ENCODE measurements at regions not wholly inside any gene's neighbourhood (a gene's known extent, or its start where the extent isn't known, plus 50 kb on each side); places are given as distances from the start of the nearest gene placed in this dataset.
"Not testable (repeated sequence)": the region's sequence is repeated elsewhere in the genome, so short reads cannot be mapped to it uniquely, and the experiment has no call there.

- DNase-seq: no peak
Observed at GRCh38 chr2:188000189-188000588, 291.5 kb upstream of the GULP1 start.

- no peak for DNase-seq
Observed at GRCh38 chr2:188003800-188004199, 287.9 kb upstream of the GULP1 start.

GRCh38 chr2:188013767-188014166 is 277.9 kb upstream of the GULP1 start:
- DNase-seq: no peak

DNA sequence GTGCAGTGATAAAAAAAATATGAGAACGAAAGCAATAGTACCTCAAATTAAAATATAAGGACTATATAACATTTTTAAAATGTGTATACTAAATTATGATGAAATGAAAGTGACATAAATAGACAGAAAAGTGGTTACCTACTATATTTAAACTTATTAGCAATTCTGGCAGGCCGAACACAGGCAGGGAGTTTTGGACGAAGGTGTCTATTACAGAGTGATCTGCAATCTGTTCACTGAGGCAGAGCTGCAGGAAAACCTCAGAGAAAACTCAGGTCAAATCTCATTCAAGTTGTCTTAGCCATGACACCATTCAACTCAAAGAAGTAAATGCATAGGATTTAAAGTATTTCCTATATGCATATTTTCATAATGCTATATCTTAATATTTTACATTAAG is 274.8 kb upstream of the GULP1 start:
- DNase-seq: no peak

GRCh38 chr2:188022389-188022788 is 269.3 kb upstream of the GULP1 start:
- no peak for DNase-seq

- DNase-seq: no peak
Observed at GRCh38 chr2:188023035-188023434, 268.6 kb upstream of the GULP1 start.

DNA sequence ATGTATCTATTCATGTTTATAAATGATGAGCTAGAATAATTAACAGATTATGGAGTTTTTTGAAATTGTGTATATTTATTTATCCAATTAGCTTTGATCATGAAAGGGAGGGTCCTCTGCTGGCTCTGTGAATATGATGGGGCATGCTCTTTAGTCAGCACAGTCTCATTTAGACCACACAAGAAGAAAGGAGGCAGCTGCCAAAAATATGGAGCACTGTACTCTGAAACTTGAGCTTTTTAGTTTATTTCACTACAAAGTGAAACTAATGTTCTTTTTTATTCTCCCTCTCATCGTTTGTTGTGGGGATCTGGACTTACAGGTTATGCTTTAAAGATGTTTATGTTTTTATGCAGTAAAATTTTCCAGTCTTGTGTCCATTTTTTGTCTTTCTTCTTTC is 266.9 kb upstream of the GULP1 start:
- DNase-seq: no peak

DNA sequence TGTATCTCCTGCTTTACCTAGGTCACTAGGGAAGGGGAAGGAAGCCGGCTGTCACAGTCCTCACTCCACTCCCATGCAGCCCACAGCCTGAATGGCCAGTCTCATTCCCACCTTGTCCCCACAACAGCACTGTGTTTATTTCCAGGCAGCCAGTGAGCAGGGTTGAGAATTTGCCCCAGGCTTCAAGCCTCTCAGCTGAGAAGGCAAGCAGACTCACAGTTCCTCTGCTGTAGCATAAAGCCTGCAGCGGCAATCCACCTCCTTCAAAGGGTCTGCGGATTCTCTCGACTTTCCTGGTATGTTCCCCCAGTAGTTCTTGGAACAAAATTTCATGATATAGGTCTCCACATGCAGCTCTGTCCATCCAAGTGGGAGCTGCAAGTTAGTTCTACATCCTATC is 262.9 kb upstream of the GULP1 start:
- no peak for DNase-seq

DNA sequence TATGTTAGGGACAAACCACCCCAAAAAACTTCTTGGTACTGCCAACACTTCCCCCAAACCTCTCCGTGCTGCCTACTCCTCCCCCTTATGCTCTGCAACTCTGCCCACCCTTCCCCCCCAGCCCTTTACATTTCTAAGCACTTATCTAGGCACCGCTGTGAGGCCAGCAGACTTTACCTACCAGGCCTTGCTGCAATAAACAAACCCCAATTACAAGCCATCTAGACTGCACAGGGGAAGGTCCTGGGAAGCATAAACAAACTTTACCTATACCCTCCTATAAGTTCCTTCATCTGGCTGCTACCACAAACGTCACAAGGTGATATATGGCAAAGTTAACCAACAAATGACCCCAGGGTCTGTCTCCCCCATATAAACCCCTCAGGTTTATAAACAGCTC is 259.4 kb upstream of the GULP1 start:
- DNase-seq: no peak

GRCh38 chr2:188032786-188033185 is 258.9 kb upstream of the GULP1 start:
- no peak for DNase-seq

GRCh38 chr2:188033240-188033639 is 258.4 kb upstream of the GULP1 start:
- DNase-seq: not testable (repeated sequence)

- DNase-seq: not testable (repeated sequence)
Observed at GRCh38 chr2:188034102-188034501, 257.6 kb upstream of the GULP1 start.

- DNase-seq: not testable (repeated sequence)
Observed at GRCh38 chr2:188035377-188035776, 256.3 kb upstream of the GULP1 start.

- not testable (repeated sequence) for DNase-seq
Observed at GRCh38 chr2:188036786-188037185, 254.9 kb upstream of the GULP1 start.

DNA sequence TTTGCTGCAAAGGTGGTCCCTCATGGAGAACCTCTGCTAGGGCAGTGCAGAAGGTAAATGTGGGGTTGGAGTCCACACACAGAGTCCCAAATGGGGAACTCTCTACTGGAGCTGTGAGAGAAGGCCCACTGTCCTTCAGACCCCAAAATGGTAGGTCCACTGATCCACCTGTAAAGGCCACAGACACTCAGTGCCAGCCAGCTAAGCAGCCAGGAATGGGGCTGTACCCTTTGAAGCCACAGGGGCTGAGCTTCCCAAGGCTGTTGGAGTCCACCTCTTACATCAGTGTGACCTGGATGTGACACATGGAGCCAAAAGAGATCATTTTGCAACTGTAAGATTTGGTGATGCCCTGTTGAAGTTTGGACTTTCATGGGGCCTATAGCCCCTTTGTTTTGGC is 252.4 kb upstream of the GULP1 start:
- DNase-seq: no peak

DNA sequence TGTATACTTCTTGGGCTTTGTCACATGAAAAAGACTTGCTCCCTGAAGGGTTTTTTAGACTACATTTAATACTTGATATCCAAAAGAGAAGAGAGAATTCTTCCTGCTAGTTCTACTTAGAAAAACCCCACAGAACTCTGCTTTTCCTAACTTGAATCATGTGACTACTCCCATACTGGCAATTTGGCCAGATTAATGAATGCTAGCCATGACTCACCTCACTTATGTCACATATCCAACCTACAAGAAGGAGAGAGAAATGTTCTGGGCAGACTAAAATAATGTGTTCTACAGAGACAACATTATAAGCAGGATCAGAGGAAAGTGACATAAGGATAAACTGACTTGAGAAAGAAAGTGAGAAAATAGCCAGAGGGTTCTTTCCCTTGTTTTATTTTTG is 249.3 kb upstream of the GULP1 start:
- DNase-seq: no peak

GRCh38 chr2:188045016-188045415 is 246.7 kb upstream of the GULP1 start:
- DNase-seq: no peak

GRCh38 chr2:188046437-188046836 is 245.2 kb upstream of the GULP1 start:
- no peak for DNase-seq

DNA sequence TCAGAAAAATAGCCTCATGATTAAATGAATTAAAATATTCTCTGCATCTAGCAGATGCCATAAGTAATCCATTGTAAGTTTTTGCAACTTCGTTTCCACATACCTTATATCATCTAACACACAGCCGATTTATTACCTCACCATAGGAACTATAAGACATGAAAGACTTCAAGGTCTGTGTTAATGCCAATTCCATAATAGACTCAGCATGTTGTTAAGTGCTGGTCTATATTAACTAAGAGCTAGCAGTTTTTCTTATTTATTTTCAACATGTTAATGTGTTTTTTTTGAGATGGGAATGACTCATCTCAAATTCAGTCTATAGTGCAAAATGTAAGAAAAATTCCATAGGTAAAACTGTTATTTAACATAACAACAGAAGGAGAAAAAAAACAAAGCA is 243.9 kb upstream of the GULP1 start:
- DNase-seq: no peak

- no peak for DNase-seq
Observed at GRCh38 chr2:188050726-188051125, 240.9 kb upstream of the GULP1 start.

DNA sequence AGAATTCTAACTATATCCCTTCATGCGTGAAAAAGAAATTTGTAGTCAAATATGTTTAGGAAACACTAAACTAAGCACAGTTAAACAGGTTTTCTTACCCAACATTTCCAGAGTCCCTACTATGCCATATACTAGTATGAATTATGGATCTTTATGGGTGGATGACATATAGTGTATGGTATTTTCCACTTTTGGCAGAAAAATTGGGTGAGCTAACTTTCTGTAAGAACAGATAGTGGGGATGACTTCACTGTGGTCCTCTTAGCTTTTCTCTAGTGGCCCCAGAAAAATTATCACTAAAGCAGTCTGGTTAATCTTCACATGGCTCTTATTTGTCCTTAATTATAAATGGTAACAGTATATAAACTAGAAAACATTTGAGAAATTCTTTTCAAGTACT is 240.0 kb upstream of the GULP1 start:
- no peak for DNase-seq

- no peak for DNase-seq
Observed at GRCh38 chr2:188065386-188065785, 226.3 kb upstream of the GULP1 start.

GRCh38 chr2:188068093-188068492 is 223.6 kb upstream of the GULP1 start:
- no peak for DNase-seq

- DNase-seq: peak; percentile 34
Observed at GRCh38 chr2:188076149-188077056, 215.3 kb upstream of the GULP1 start.

GRCh38 chr2:188077757-188078156 is 213.9 kb upstream of the GULP1 start:
- no peak for DNase-seq

Measured in activated CD4-positive, alpha-beta T cell treated with anti-CD3 and anti-CD28 coated beads, Interleukin-2, amount 50 U/mL, for 16 hours (primary cell).